HG03342 (cell line): ENCODE measurements at regions not wholly inside any gene's neighbourhood (a gene's known extent, or its start where the extent isn't known, plus 50 kb on each side); places are given as distances from the start of the nearest gene placed in this dataset.
"Not testable (repeated sequence)": the region's sequence is repeated elsewhere in the genome, so short reads cannot be mapped to it uniquely, and the experiment has no call there.

Experiments
- ATAC-seq: cut with Tn5 transposase; IDR thresholded peaks from one replicate; pipeline ENCODE4 v1.9.1; 2021; ENCODE audit warnings: mild to moderate bottlenecking, moderate library complexity; ENCODE audit not compliant: unreplicated experiment

GRCh38 chr12:16884819-16885218 is 278.9 kb upstream of the LMO3 start:
- no peak for ATAC-seq

- ATAC-seq, result peak; percentile 74
These were observed 278.1 kb upstream of the LMO3 start for GRCh38 chr12:16884056-16884455.

GRCh38 chr12:16881986-16882570 is 276.1 kb upstream of the LMO3 start:
- no peak for ATAC-seq

GRCh38 chr12:16880864-16881285 is 274.9 kb upstream of the LMO3 start:
- no peak for ATAC-seq

- ATAC-seq, result no peak
These were observed 264.9 kb upstream of the LMO3 start for GRCh38 chr12:16870845-16871244.

- ATAC-seq, result no peak
These were observed 257.8 kb upstream of the LMO3 start for GRCh38 chr12:16863742-16864141.

GRCh38 chr12:16857456-16857923 is 251.5 kb upstream of the LMO3 start:
- peak; percentile 98 for ATAC-seq

- no peak for ATAC-seq
These were observed 248.5 kb upstream of the LMO3 start for GRCh38 chr12:16854465-16854864.

GRCh38 chr12:16849473-16849872 is 243.5 kb upstream of the LMO3 start:
- ATAC-seq, result no peak

GRCh38 chr12:16844875-16845274 is 238.9 kb upstream of the LMO3 start:
- no peak for ATAC-seq

- ATAC-seq, result peak; percentile 85
These were observed 227.5 kb upstream of the LMO3 start for GRCh38 chr12:16833376-16834015.

- ATAC-seq, result no peak
These were observed 222.9 kb upstream of the LMO3 start for GRCh38 chr12:16828891-16829290.

- ATAC-seq, result no peak
These were observed 201.8 kb upstream of the LMO3 start for GRCh38 chr12:16807731-16808130.

GRCh38 chr12:16796168-16796567 is 190.2 kb upstream of the LMO3 start:
- ATAC-seq, result no peak

- peak; percentile 74 for ATAC-seq
These were observed 183.3 kb upstream of the LMO3 start for GRCh38 chr12:16789204-16789790.

- no peak for ATAC-seq
These were observed 182.7 kb upstream of the LMO3 start for GRCh38 chr12:16788506-16789203.

GRCh38 chr12:16785953-16786352 is 180.0 kb upstream of the LMO3 start:
- no peak for ATAC-seq

GRCh38 chr12:16785524-16785923 is 179.6 kb upstream of the LMO3 start:
- ATAC-seq, result no peak

GRCh38 chr12:16769129-16769528 is 163.2 kb upstream of the LMO3 start:
- ATAC-seq, result not testable (repeated sequence)

GRCh38 chr12:16766736-16767135 is 160.8 kb upstream of the LMO3 start:
- ATAC-seq, result no peak

- no peak for ATAC-seq
These were observed 157.9 kb upstream of the LMO3 start for GRCh38 chr12:16763901-16764300.
